GM18505 (cell line): ENCODE measurements at regions not wholly inside any gene's neighbourhood (a gene's known extent, or its start where the extent isn't known, plus 50 kb on each side); places are given as distances from the start of the nearest gene placed in this dataset.

ENCODE experiments used
- ATAC-seq: cut with Tn5 transposase; IDR thresholded peaks from one replicate; pipeline ENCODE4 v1.9.1; 2021; ENCODE audit not compliant: unreplicated experiment
- POLR2A ChIP-seq: IDR thresholded peaks from 4 replicates; pipeline ENCODE4 v1.6.1; 2011; ENCODE audit warnings: borderline replicate concordance; ENCODE audit not compliant: insufficient read depth, insufficient read length; ENCODE audit errors: extremely low read depth

DNA sequence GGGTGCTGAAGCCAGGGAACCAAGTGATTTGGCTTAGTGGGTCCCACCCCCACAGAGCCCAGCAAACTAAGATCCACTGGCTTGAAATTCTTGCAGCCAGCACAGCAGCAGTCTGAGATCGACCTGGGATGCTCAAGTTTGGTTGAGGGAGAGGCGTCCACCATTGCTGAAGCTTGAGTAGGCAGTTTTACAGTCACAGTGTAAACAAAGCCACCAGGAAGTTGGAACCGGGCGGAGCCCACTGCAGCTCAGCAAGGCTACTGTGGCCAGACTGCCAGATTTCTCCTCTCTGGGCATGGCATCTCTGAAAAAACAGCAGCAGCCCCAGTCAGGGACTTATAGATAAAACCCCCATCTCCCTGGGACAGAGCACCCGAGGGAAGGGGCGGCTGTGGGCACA lies 424.1 kb upstream of the TENM4 start:
- no peak for TF ChIP-seq POLR2A
- ATAC-seq = no peak

DNA sequence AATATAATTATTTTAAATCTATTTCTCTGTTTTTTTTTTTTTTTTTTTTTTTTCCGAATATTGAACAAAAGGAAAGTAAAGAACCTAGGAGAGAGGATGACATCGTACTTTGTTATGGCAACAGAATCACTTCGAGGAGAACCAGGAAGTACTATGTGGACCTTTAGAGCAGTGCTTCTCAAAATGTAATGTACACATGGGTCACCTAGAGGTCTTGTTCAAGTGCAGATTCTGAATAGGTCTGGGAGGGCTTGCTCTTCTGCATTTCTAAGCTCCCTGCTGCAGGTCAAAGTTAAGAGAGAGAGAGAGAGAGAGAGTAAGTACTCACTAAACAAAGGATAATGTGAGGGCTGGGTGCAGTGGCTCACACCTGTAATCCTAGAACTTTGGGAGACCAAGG lies 419.5 kb upstream of the TENM4 start:
- no peak for ATAC-seq
- TF ChIP-seq POLR2A = no peak

DNA sequence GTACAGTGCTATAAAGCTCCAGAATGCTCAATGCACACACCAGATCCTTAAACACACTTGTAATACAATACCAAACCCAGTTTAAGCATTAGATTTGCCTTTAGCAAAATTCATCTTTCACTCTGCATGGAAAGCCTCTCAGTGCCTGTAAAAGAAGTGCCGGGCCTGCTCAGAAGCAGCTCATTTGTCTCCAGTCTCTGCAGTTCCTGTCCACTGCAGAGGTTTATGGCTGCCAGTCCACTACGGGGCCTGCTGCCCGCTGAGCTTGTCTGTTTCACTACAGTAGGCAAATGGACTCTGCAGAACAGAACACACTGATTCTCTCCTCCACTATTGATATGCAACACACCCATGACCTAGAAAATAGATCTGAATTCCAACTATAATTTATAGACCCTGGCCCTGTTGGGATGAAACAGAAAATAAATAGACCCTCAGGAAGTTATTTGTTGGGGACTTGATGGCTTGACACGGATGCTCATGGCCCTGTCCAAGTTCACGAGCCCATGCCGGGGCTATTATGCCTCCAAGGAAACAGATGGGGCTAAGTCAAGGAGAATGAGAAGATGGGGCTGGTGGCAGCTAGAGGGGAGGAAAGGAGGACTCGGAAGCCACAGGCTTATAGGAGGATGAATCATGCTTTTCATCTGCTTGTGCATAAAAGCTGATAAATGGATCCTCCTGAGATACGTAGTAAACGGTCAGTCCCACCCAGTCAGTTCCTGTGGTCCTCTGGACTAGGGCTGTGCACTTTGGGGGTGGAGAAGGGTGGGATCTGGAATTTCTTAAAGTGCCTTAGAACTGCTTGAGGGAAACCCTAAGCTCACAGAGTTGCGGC lies 416.8 kb upstream of the TENM4 start:
- TF ChIP-seq POLR2A = no peak
- ATAC-seq = no peak

DNA sequence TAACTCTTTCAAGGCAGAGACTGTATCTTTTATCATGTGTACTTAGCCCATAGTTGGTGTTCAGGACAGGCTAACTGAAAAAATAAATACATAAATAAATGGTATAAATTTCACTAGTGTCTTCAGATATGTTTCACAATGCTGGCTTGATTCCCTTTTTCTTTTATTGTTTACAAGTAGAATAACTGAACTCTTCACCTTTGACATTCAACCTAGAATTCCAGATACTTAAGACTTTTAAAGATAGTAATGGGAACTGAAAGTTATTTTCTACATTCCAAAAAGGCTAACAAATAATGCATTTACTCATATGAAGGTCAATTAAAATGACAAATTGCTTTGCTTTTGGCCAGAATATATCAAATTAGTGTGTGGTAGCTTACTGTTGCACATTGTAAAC lies 411.3 kb upstream of the TENM4 start:
- no peak for ATAC-seq
- no peak for TF ChIP-seq POLR2A

DNA sequence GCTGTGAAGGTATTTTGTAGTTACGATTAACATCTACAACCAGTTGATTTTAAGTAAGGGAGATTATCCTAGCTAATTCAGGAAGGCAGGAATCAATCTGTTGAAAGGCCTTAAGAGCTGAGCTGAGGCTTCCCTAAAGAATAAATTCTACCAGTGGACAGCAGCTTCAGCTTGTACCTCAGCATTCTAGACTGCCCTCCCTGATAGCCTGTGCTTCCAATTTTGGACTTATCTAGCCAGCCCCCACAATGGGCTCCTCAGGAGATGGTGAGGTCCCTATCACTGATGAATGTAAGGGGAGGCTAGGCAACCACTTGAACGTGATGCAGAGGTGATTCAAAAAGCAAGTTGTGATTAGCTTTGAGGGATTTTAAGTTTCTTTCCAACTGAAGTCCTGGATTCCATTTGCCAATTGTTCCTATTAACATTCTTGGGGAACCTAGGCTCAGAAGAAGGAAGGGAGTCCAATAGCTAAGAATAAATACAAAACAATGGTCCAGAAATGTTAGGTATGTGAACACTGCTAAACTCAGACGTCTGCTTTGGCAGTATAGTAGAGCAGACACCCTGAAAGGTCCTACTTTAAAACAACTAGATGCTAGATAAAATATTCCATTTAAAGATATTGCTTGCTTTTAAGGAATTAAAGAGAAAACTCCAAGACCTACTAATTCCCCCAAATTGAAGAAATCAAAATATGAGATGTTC lies 404.3 kb upstream of the TENM4 start:
- TF ChIP-seq POLR2A = no peak
- ATAC-seq = no peak

DNA sequence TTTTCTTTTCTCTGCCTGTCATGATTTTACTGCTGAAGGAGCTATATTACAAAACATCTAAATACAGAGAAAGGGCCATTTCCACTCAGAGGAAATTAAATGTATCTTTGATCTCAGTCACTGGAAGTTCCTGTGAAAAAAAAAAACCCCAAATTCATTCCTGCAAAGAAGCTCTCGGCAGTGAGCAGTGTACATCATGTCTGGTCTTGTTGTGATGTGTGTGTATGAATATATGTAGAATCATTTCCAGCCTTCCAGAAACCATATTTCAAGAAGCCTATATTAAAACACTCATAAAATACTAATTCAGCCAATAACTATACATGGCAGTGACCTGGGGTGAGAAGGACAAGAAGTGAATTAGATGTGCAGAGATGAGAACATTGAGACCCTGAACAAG lies 393.2 kb upstream of the TENM4 start:
- no peak for ATAC-seq
- TF ChIP-seq POLR2A = no peak

DNA sequence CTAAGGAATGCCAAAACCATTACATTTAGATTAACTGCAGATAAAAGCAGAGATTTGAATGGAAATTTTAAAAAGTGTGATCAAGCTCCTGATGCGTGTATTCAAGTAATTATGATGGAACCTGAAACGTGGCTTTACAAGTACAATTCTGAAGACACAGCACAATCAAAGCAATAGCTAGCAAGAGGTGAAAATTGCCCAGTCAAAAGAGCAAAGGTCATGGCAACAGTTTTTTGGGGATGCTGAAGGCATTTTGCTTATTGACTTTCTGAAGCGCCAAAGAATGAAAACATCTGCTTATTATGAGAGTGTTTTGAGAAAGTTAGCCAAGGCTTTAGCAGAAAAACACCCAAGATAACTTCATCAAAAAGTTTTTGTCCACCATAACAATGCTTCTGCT lies 389.6 kb upstream of the TENM4 start:
- no peak for ATAC-seq
- TF ChIP-seq POLR2A = no peak

DNA sequence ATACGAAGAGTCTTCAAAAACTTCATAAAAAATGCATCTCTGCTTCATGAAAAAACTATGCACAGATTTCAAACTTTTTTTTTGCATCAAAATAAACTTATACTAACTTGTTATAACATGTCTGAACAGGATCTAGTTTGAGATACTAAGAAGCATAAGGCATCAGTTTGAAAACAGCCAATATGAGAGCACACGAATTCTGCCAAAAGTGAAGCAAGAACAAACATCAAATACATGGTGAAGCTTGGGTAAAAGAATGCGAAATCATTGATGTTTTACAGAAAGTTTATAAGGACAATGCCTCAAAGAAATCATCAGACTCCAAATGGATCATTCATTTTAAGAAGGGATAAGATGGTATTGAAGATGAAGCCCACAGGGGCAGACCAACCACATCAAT lies 389.1 kb upstream of the TENM4 start:
- ATAC-seq = no peak
- no peak for TF ChIP-seq POLR2A

DNA sequence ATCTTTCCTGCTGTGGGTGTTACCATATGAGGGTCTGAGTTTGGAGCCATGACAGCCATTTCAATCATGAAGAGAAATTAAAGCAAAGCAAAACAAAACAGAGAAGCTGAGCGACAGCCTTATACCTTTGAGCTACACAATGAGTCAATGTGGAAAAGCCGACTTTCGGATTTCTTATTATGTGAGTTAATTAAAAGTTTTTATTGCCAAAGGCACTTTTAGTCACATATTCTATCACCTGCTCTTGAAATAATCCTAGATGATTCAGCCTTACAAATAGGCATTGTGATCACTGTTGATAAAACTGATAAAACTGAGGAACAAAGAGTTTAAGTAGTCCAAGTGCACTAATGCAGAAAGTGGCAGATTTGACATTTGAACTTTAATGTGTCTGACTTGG lies 381.9 kb upstream of the TENM4 start:
- TF ChIP-seq POLR2A = no peak
- no peak for ATAC-seq

DNA sequence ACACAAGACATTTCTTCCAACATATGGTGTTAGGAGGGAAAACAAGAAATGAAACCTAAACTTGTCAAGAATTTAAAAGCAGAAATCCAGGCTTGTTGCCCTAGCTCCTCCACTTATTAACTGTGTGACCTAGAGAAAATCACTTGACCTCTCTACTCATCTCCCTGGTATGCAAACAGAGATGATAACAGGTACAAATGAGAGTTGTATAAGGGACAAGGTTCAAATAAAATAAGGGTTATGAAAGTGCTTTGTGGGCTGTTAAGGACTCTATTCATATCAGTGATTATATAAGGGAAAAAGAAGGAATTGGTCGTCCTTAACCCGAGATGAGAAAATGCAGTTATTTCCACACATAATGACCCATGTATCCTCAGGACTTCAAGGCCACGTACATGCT lies 372.7 kb upstream of the TENM4 start:
- TF ChIP-seq POLR2A = no peak
- ATAC-seq = no peak

DNA sequence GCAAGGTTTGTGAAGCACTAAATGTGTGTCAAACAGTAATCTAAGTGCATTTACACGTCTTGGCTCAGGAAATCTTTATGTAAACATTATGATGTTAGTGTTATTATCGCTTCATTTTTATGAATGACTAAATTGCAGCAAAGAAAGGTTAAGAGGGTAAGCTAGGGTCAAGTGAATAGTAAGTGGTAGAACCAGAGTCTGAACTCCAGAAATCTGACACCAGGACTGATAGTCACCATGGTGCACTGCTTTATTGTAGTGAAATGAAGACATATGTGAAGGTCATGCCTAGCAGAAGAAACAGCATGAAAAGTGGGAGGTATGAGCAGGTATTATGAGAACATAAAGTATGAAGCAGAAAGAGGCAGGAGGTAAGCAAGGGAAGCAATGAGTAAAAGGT lies 368.7 kb upstream of the TENM4 start:
- TF ChIP-seq POLR2A = no peak

DNA sequence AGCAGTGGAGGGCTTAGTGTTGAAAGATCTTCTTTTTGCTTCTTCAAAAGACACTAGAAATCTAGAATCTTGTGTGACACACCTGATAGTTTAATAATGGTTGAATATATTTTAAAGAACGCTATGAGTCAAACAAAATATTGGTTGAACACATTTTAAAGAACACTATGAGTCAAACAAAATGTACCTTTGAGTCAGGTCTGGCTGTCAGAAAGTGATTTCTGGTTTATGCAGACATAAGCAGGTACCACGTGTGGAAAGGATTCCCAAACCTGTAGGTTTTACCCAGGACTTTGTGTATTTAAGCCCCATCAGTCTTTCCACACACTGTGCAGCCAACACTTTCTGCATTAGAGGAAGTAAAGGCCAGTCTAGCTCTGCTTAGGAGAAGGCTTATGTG lies 366.7 kb upstream of the TENM4 start:
- TF ChIP-seq POLR2A = no peak
- ATAC-seq = no peak

More for the DNA sequence above, 368.7 kb upstream of the TENM4 start:
- no peak for ATAC-seq

DNA sequence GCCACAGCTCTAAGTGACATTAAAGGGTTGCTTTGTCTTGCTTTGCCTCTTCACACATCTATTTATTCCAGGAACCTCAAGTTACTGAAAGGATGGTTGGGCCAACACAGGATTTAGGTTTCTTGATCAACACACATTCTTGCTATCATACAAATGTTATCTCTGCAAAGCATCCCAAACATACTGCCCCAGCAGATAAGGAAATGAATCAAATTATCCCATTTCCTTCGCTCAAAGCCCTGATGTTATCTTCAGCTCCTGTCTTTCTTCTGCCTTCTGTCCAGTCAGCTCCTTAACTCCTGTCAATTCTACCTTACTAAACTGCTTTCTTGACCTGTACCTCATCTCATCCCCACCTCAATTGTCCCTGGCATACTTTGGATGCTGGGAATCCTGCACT lies 355.9 kb upstream of the TENM4 start:
- TF ChIP-seq POLR2A = no peak
- no peak for ATAC-seq
